ENCODE measurements at regions not wholly inside any gene's neighbourhood (a gene's known extent, or its start where the extent isn't known, plus 50 kb on each side); places are given as distances from the start of the nearest gene placed in this dataset.

GRCh38 chr21:41065539-41065938, 102.4 kb upstream of the BACE2 start:
- TF ChIP-seq EZH2 (IDR thresholded peaks at IDR 0.05; ENCODE audit: low read length, unreplicated experiment) (no peak), CTCF (conservative IDR thresholded peaks at IDR 0.05; ENCODE audit: low read depth, low read length) (no peak)

Measured in PC-3 (cell line).